ENCODE measurements at regions not wholly inside any gene's neighbourhood (a gene's known extent, or its start where the extent isn't known, plus 50 kb on each side); places are given as distances from the start of the nearest gene placed in this dataset.

DNA sequence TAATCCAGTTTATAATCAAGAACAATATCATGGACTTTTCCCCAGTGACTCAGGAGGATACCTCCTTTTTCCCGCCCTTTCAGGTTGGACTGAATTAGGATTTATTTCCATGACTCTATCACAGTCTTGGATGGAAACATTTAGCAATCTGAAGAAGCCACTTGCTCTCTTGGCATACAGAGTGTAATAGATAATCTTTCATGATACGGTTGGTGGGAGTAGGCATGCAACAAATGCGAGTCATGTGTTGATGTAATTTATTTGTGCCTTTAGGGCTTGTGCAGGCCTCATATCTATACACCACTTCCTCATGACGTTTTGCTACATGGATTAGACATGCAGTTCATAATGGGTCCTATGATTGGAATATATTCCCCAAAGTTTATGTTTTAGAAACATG, 54.2 kb upstream of the MCTP2 start:
- no peak for DNase-seq

DNA sequence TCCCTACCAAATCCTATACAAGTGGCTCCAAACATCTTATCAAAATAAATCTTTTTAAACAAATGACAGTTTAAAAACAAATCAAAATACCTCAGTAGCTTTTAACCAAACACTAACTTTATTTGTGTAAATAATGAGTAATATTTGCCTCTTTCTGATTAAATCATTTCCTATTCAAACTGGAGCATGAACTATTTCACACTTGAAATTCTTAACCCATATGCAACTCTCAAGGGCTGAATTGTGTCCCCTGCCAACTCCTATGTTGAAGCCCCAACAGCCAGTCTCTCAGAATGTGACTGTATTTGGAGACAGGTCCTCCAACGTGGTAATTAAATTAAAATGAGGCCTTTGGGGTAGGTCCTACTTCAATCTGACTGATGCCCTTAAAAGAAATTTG, 55.9 kb upstream of the MCTP2 start:
- no peak for DNase-seq

DNA sequence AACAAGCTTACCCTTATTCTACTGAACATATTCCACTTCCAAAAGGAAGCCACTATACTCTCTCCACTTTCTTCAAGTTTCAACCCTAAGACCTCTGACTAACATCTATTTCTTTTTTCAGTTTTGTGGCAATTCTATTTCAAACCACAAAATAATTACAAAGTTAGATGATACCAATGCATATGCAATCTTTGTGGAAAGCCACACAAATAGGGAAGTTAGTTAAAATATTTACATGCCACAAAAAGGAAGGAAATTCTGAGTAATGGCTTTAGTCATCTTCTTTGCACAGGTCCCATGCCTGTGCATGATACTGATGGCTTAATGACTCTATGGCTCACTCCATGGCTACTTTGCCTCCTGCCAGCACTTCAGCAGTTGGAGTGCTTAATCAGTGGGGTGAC, 57.0 kb upstream of the MCTP2 start:
- DNase-seq, result no peak

DNA sequence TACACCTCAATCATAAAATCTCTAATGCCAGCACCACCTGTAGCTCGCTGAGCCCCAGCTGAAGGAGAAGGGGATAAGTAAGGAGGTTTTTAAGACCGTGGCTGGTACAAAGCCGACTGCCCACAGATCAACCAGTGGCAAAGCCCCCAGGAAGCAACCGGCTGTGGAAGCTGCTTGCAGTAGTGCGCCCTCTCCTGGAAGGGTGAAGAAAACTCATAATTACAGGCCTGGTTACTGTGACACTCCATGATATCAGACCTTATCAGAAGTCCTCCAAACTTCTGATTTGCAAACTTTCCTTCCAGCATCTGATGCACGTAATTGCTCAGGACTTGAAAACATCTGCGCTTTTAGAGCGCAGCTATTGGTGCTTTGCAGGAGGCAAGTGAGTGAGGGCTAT, 63.1 kb upstream of the MCTP2 start:
- no peak for DNase-seq

DNA sequence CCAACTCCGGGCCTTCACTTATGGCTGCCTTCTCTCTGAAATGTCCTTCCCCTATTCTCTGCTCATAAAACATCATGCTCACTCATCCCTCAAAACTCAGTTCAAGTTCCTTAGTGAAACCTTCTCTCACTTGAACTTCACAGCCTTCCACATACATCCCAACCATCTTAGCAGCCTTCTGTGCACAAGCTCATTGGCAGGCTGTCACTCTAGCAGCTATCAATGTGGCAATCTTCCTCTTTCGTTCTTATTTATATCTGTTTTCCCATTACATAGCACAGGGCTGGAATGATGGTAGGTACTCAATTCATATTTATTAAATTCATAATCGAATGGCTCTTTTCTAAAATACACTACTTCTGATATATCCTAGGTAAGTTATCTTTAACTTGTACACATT, 66.4 kb upstream of the MCTP2 start:
- no peak for DNase-seq

DNA sequence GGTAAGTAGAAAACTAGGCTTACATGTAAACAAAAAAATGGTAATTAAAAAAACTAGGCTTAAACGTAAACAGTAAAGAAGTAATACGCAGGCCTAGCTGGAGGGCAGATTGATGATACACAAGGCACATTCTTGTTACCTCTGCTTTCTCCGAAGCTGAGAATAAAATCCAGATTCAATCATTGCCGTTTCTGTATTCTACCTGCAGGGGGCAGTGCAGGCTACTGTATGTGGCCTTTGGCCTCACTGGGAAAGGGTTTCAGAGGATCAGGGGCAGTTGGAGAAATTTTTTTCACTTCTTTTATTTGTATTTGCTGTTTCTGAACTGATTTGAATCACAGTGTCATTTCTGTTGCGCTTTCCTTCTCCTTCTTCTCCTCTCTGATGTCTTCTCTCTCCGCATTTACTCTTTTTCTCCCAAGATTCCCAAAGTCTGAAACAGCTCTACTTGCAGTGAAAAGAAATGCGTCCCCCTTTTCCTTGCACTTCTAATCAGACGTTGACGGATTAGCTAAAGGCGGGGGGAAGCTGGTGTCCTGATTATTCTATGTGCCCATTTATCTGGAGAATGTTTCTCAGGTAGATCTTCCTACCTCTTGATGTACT, 67.1 kb upstream of the MCTP2 start:
- peak; percentile 63 for DNase-seq

DNA sequence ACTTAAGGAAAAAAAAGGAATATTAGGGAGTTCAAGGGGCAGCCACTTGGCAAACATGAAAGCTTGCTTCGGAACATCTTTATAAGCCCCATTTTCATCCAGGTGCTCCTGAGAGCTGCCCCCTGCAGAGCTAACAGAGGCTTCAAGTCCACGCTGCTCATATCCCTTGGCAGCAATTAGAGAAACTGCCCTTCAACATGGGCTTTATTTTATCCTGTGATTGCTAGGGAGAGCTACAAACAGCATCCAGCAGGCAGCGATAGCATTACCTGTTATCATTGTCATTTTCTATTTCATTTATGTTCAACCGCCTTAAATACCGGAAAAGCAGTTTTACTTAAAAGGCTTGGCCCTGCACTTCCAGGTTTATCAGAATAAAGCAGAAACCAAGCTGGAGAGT, 68.4 kb upstream of the MCTP2 start:
- DNase-seq, result no peak

DNA sequence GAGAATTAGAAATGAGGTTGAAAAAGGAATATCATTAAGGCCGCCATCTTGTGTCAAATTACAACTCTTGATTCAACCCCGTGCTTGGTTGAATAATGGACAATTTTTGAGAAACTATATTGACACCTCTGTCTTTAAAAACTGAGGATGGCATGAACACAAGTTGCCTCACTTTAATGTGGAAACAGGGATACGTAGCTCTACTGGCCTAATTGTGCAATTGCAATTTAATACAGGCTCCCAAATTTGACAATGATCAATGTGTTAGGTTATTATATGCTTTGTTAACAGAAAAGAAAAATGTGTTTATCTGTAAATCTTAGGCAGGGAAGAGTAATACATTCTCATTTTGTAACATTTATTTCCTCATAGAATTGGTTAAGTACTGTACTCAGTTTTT, 77.1 kb upstream of the MCTP2 start:
- no peak for DNase-seq

DNA sequence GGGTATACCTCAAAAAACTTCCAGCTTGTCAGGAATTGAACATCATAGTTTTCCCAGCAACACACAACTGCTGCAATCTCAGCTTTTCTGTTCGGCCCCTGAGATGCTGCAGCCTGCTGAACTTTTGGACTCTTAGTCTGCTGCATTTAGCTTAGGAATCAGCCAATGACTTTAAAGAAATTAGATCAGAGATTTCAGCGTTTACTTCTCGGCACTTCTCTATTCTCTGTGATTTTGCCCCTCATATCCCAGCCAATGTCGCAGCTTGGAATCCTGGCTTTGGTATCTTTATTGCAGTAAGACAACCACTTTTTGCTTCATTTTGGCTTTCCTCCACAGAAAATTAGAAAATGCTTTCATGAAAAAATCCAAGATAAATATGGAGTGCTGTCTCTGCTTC, 86.3 kb upstream of the MCTP2 start:
- DNase-seq, result no peak

DNA sequence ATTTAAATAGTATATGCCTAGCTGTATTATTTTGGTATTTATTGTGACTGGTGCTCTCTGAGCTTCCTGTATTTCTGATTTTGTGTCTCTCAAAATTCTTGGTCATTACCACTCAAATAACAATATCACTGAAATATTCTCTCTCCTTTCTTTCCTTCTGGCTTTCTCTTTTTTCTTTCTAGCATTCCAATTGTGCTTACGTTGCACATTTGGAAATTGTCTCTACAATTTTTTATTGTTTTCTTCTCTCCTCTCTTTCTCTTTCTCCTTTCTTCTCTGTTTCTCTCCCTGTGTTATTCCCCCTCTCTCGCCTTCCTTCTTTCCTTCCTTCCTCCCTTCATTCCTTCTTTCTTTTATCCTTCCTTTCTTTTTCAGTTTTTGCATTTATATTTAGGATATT, 89.6 kb upstream of the MCTP2 start:
- DNase-seq, result no peak

DNA sequence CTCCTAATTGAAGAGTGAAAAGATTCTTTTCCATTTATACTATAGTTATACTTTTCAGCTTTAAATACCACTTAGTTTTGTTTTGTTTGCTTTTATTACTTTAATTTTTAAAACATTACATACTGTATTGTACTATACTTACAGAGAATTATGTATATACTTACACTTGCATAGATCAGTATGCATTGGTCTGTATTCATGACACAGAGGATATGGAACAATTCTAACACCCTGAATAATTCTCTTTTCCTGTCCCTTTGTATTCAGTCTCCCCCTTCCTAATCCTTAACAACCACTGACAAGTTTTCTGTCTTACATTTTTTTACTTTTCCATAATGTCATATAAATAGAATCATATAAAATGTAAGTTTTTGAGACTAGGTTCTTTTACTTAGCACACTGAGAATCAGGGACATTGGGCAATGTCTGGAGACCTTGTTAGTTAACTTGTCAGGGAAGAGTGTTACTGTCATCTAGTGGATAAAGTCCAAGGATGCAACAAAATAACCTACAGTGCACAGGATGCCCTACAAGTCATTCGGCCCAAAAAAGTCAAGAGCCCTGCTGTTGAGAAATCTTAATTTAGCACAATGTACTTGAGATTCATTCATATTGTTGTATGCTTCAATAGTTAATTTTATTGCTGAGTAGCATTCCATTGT, 95.7 kb upstream of the MCTP2 start:
- no peak for DNase-seq

DNA sequence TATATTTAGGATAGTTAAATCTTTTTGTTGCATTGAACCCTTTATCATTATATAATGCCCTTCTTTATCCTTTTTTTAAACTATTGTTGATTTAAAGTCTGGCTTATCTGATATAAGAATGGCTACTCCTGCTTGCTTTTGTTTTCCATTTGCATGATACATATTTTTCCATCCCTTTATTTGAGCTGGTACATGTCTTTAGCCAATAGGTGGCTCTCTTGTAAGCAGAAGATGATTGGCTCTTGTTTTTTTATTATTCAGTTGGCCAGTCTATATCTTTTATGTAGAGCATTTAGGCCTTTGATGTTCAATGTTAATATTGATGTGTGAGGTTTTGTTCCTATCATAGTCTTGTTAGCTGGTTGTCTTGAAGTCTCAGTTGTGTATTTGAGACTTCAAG, 99.5 kb upstream of the MCTP2 start:
- no peak for DNase-seq

DNA sequence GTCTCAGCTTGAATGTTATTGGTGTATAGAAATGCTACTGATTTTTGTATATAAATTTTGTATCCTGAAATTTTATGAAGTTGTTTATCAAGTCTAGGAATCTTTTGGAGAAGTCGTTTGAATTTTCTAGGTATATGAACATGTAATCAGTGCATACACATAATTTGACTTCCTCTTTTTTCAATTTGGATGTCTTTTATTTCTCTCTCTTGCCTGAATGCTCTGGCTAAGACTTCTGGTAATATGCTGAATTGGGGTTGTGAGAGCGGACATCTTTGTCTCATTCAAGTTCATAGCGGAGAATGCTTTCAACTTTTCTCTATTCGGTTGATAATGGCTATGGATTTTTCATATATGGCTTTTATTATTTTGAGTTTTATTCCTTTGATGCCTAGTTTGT, 100.9 kb upstream of the MCTP2 start:
- DNase-seq, result no peak

DNA sequence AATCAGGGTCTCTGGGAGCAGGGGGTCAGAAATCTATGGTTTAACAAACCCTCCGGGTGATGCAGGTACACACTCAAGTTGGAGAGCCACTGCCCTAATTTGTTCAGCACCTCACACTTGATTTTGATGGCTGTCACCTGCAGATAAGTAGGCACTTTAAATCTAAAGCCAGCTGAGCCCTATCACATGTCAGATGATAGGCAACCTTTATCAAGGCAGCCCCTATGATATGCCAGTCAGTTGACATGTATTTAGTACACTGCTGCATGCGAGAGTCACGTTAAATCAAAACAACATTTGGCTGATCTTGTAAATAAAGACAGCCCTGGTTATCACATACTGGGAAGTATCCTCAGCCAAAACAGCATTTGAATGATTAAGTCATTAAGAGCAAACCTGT, 104.4 kb upstream of the MCTP2 start:
- no peak for DNase-seq

DNA sequence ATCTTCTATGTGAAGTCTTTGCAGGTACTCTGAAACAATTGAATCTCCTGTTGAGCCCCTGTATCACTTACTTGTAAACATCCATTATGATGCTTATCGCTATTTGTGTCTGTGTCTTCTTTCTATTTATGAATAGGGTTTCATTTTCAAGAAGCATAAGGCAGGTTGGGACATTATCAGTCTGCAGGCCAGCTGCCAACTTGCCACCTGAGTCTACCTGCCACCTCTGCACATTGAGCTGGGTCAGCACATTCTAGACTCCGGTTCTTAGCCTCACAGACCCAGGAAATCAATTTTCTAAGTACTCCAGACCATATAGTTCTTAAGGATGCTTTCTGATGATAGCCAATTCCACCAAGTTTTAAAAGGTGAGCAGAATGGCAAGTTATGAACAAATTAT, 105.7 kb upstream of the MCTP2 start:
- no peak for DNase-seq

DNA sequence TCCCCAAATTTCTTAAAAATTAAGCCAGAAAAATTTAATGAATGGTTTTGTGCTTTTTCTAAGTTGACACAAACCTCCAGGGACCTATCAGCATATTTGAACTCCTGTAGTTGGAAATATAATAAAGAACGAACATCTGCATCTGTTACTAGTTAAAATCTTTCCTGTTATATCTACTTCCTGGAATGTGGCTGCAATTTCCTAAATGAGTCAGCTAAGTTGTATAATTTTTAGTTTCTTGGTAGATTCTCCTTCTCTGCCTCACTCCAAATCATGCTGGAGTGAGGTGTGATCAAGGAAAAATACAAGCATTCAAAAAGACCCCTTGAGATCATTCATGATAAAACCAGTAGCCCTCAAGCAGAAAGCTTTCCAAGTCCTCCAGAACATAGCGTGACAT, 106.2 kb upstream of the MCTP2 start:
- DNase-seq, result no peak

DNA sequence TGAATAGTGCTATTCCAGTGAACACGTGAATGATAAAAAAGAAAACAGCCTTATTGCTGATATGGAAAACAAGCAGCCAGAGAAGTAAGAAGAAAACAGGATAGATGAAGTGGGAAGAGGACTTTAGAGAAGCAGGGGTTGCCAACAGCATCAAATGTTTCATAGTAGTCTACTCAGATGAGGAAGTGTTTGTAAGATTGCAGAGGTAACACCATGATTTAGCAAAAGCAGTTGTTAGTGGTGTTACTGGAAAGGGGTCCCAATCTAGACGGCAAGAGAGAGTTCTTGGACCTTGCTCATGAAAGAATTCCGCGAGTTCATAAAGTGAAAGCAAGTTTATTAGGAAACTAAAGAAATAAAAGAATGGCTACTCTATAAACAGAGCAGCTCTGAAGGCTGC, 108.8 kb upstream of the MCTP2 start:
- no peak for DNase-seq

DNA sequence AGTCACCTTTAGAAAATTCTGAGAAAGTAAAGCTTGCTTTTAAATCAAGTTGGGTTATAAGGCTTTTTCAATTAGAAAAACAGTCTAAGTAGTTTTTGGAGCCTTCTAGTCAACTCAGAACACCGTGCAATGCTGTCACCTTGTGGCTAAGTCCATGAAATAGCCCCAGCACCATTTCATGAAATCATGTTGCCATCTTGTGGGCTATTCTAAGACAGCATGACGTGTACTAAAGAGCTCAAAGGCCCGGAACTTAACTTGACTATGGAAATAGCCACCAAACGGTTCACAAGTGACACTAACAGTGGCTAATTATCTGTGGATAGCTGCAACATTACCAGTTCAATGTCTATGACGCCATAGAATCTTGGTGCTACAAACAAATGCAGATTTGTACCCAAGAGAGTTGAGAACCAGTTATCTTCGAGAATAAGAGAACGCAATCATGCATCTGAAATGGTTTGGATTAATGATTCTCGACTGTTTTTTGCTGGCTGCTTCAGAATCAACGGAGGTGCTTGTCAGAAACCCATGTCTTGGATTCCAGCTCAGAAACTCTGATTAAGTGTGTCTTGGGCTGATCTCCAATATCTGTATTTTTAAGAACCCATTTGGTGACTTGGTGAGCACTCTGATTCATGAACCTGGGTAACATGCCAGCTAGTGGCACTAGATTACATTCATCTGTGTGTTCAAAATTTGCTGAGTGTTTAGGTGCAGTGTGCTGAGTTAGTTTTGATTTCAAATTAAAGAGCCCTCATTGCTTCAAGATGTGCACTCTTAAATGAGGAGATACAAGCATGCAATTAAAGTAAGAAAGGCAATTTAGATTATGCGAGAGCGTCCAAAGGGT, 111.2 kb upstream of the MCTP2 start:
- DNase-seq, result peak; percentile 68

DNA sequence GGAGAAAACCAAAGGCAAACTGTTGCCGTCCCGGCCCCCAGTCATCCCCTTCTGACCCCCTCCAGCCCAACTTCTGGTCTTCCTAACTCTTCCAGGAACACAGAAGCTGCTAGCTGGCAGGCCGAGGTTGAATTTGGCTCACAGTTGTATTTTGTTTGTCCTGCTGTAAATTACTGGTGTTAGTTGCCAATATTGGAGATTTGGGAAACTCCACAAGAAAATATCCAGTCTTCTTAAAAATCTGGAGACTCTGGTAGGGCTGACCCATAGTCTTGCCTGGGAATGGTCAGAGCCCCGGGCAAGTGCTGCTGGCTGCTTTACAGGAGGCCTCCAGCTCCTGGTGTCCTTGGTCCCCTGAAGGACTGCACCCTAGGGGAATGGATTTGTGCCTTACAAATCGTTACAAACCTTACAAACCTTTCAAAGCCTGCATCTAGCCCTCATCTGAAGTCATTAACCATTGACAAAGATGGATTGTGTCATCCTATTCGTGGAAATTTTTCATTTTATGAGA, 112.0 kb upstream of the MCTP2 start:
- DNase-seq, result no peak

DNA sequence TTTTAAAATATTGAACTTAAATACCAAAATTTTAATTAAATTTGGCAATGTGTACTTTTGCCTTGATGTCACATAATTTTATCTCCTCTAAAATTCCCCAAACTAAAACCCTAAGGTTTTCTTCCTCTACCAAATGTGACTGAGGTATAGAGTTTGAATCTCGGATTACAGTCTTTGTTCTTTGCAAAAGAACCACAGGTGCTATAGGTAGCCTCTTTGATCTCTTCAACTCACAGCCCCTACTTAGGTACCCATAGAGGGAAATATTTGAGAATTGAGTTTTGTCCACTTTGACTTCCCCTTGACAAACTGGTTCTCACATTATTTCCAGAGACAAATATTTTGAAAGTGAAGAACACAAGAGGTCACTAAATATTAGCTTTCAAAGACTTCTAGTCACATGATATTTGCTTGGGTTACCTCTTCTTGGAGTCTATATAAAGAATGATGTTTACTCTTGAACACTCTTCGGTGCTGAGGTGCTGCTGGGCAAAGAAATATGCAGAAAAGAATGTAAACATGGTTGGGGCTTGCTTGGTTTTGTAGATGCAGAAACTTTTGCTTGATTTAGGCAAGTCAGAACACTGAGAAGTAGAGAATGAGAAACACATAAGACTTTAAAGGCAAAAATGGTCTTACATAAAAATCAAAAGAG, 120.8 kb upstream of the MCTP2 start:
- DNase-seq, result no peak

DNA sequence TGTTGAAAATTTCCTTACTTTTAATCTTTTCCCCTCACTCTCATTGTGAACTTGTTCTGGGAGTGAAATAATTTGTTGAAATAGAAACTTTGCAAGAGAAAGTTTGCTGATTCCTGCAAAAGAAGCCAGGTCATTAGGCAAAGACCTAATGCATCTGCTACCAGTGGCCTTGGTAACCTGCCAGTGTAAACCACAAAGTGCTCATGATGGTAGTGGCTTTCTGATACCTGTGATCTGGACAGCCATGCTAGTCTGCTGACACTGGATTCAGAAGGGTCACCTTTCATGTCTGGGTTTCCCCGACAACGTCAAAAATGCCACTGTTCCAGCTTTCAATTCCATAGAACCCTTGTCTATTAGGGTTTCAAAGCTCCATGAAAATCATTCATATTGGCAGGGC, 123.7 kb upstream of the MCTP2 start:
- DNase-seq, result no peak

DNA sequence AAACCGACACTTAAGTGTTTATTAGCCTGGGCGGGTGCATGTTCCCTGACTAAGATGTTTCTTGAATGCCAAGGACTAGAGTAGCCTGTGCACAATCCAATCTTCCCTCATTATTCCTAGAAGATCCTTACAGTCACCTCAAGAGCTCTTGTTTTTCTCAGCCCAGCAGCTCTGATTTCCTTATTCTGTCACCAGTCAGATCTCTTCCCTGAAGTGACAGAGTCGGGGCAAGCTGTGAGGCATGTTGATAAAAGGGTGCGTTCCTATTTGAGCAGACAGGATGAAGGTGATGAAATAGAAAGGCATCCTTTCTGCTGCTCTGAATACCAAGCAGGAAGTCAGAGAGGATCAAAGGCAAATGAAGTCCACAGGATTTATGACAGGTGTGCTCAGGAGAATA, 125.6 kb upstream of the MCTP2 start:
- no peak for DNase-seq

DNA sequence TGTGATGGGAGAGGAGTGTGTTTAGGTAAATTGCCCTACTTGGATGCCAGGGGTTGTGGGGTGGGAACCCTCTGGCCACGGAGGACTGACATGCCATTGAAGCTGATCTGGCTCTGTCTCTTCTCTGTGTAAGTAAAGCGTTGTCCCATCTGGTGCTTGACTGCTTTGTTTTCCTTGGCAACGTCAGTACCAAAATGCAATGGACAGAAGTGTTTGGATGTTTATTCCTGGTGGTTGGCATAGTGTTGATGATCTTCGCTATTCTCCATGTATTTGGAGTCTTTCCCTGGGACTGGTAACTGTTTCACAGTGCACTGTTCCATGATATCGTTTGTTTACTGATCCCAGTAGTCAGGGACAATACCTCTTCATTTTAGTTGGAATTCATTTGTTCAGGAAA, 130.5 kb upstream of the MCTP2 start:
- no peak for DNase-seq

DNA sequence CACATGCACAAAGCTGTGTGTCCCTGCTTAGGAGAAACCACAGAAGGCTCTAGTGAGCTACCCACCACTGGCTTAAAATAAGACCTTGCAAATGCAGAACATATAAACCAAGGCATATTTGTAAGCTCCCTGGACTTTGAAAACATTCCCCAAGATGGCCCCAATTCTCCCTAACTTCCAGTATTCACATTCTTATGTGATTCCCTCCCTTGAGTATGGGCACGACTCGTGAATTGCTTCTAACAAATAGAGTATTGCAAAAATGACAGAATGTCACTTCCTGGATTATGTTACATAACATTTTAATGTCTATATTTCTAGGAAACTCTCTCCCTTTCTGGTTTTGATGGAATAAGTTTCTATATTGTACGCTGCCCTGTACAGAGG, 131.8 kb upstream of the MCTP2 start:
- no peak for DNase-seq

Data from CD4-positive, alpha-beta T cell treated with Interleukin-10 for 1 hour (primary cell).